LNCaP clone FGC (cell line): ENCODE measurements at regions not wholly inside any gene's neighbourhood (a gene's known extent, or its start where the extent isn't known, plus 50 kb on each side); places are given as distances from the start of the nearest gene placed in this dataset.

Experiments
- DNase-seq: peaks from one replicate; pipeline ENCODE4 v3.0.0-alpha.2; 2011; ENCODE audit warnings: low read depth
- H3K4me3 ChIP-seq: 2 replicates; pipeline ENCODE4 v1.5.1; 2011; ENCODE audit warnings: mild to moderate bottlenecking, low read depth, low read length, control low read depth
- CTCF ChIP-seq: IDR thresholded peaks from 2 replicates; pipeline ENCODE4 v1.5.1; 2012; ENCODE audit warnings: mild to moderate bottlenecking; ENCODE audit not compliant: control insufficient read depth, insufficient read depth; ENCODE audit errors: extremely low read depth

GRCh38 chr22:25360411-25360810, 141.0 kb downstream of the CRYBB2 start:
- H3K4me3 ChIP-seq: no peak overlapping the region
- TF ChIP-seq CTCF: no peak
- DNase-seq: no peak

DNA sequence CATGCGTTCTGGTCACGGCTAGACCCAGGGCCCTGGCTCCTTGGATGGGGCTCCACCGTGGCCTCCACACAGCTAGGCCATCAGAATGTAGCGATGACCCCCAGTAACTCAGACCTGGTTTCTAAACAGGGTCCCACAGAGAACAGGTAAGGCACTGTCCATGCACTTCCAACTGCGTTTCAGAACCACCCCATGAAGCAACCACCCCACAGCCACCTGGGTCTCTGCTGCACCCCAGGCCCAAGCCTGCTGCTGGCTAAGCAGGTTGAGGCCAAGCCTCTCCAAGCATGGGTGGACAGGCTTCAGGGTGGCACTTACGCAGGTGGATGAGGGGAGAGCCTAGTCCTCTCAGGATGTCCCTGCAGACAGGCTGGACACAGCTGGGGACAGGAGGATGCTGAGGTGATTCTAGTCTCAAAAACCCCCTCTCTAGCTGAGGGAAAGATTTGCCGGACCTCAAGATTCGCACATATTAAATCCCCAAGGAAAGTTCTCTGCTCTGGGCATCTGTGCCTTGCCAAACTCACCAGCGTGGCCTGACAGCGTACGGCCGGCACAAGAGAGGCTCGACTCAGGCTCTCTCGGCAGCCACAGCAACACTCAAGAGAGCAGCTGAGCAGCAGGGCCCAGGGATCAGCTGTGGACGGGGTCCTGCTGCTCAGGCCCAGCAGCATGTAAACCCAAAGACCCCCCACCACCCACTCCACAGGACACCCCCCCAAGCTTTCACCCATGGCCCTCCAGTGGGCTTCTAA, 141.6 kb downstream of the CRYBB2 start:
- no peak for DNase-seq
- H3K4me3 ChIP-seq: no peak overlapping the region
- no peak for TF ChIP-seq CTCF

- no peak overlapping the region for H3K4me3 ChIP-seq
- no peak for TF ChIP-seq CTCF
- no peak for DNase-seq
These were observed 142.4 kb downstream of the CRYBB2 start for GRCh38 chr22:25361899-25362214.

DNA sequence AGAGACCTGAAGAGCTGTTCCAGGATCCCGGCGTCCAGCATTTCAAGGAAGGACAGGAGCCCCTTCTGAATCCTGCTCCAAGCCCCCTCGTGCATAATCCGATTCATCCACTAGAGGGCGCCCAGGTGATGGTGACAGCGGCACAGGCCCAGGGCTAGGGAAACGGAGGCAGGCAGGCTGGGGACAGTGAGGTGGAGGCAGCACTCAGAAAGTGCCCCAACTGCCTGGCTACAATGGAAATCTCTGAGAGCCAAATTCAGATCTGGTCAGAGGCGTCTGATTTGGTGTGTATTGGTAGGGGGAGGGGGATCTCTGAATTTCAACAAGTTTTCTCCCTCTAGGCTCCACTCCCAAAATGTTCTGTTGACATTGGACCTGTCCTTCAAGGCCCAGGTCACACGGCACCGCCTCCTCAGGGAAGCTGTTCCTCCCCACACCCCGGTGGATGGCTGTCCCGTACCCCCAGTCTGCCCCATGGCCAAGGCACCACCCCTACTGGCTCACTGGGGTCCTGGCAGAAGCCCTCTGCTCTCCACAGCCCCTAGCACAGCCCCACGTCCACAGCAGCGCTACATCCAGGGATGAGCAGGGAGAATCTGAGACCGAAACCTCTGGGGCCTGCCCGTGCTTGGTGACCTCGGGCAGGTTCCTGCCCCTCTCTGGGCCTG, 142.9 kb downstream of the CRYBB2 start:
- peak; percentile 80 for TF ChIP-seq CTCF
- no peak for DNase-seq
- no peak overlapping the region for H3K4me3 ChIP-seq

DNA sequence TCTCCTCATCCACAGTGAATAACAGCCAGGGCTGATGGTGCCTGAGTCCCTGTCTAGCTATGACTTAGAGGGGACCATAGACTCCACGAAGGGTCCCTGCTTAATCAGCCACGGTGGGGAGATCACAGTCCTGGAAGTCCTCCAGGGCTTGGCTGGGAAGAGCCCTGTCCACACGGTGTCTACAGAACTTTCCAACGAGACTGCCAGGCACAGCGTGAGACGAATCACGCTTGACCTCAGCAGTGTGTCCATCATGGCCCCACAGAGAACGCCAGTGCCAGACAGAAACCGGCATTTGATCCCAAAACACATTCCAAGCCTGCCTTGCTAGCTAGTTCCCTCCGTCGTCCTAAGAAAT, 143.4 kb downstream of the CRYBB2 start:
- DNase-seq: no peak
- no peak overlapping the region for H3K4me3 ChIP-seq
- TF ChIP-seq CTCF: no peak

DNA sequence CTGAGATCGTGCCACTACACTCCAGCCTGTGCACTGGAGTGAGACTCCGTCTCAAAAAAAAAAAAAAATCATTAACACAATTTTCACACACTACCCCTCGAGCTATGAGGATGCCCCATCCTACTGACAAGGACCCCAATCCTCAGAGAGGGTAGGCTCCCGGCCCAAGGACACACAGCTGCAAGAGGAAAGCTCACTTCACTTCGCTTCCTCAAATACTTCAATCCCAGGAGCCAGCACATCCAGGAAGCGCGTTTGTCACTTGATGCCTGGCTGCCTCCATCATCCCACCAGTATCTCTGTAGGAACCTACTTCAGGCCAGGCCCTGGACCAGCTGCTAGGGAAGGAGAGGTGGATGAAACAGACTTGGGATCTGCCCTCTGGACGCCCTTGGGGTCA, 144.0 kb downstream of the CRYBB2 start:
- no peak for DNase-seq
- H3K4me3 ChIP-seq: no peak overlapping the region
- no peak for TF ChIP-seq CTCF

- H3K4me3 ChIP-seq: no peak overlapping the region
- TF ChIP-seq CTCF: no peak
- no peak for DNase-seq
These were observed 144.8 kb downstream of the CRYBB2 start for GRCh38 chr22:25364281-25364680.
